ENCODE measurements at regions not wholly inside any gene's neighbourhood (a gene's known extent, or its start where the extent isn't known, plus 50 kb on each side); places are given as distances from the start of the nearest gene placed in this dataset.
"Not testable (repeated sequence)": the region's sequence is repeated elsewhere in the genome, so short reads cannot be mapped to it uniquely, and the experiment has no call there.

DNA sequence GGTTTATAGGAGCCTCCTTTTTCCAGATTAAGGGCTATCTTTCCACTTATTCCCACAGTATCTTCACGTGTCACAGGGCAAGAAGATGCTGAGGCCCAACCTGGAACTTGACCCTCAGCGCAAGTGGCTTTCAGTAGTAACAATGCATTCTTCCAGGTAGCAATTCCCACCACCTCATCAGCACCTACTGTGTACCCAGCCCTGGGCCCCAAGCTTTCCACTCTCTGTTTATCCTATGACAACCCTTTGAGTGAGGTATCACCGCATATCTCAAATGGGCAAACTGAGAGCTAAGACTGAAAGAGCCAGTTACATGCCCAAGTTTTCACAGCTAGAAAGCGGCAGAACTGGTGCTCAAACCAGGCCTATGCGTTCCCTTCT lies 88.2 kb downstream of the CPN2 start:
- peaks cover 5 to 7% of the 10 kb centered on the region in 2 experiments; a peak in 4 of 5 replicates for H3K9me3 Mint-ChIP-seq
- H2BK15ac ChIP-seq (ENCODE audit: low read depth, low read length), result no peak overlapping the region
- H3K4me1 ChIP-seq (ENCODE audit: insufficient read depth, low read length), result no peaks in the 10 kb centered on the region
- H2AFZ ChIP-seq (ENCODE audit: low read length), result no peak overlapping the region
- H2BK5ac ChIP-seq (ENCODE audit: insufficient read length, low read length), result no peak overlapping the region
- no peak overlapping the region for H3T11ph ChIP-seq (ENCODE audit: low read length)
- H4K8ac ChIP-seq (replicated peaks; ENCODE audit: insufficient read length, low read depth, low read length), result no peak overlapping the region
- no peaks in the 10 kb centered on the region for H3K27me3 ChIP-seq (ENCODE audit: insufficient read depth, low read length)
- DNase-seq, result no peak
- no CpG with 5 or more reads among the region's 5 CpGs for WGBS (ENCODE audit: extremely low coverage, insufficient read length, low lambda C conversion rate)
- H3K4me2 ChIP-seq (ENCODE audit: insufficient read depth, insufficient read length, low read length), result no peak overlapping the region
- H3K23me2 ChIP-seq (ENCODE audit: insufficient read length, low read depth, low read length, poor library complexity, severe bottlenecking), result no peaks in the 10 kb centered on the region
- no peak overlapping the region for H3K27ac ChIP-seq (ENCODE audit: insufficient read length, low read depth, low read length)
- H3K36me3 Mint-ChIP-seq (ENCODE audit: insufficient read depth in 1 of 3, low read depth in 3 of 3), result peaks cover 0 to 6% (median 2%) of the 10 kb centered on the region in 3 experiments; a peak in 5 of 7 replicates
- H2BK12ac ChIP-seq (ENCODE audit: insufficient read length, low read depth, low read length), result no peak overlapping the region
- H3K79me1 ChIP-seq (ENCODE audit: insufficient read depth, low read depth, low read length, poor library complexity, severe bottlenecking), result no peaks in the 10 kb centered on the region
- no peak overlapping the region for H3K27ac Mint-ChIP-seq
- H4K5ac ChIP-seq (ENCODE audit: insufficient read length, low read depth, low read length), result no peak overlapping the region
- H2AK5ac ChIP-seq (ENCODE audit: insufficient read length, low read length), result no peak overlapping the region
- peaks cover 16 to 33% of the 10 kb centered on the region in 2 experiments for H3K4me1 Mint-ChIP-seq
- no peak overlapping the region for H2BK120ac ChIP-seq (ENCODE audit: low read depth, low read length, poor library complexity, severe bottlenecking)
- H3K4ac ChIP-seq (ENCODE audit: low read depth, low read length), result no peak overlapping the region
- no peak overlapping the region for H3K18ac ChIP-seq (ENCODE audit: insufficient read length, low read depth, low read length)
- no peak overlapping the region for H3K23ac ChIP-seq (ENCODE audit: insufficient read length, low read depth, low read length)
- no peak overlapping the region for H2BK20ac ChIP-seq (ENCODE audit: low read depth, low read length, poor library complexity, severe bottlenecking)
- no peaks in the 10 kb centered on the region for H3K79me2 ChIP-seq (ENCODE audit: insufficient read depth, low read length)
- no peak overlapping the region for H3K14ac ChIP-seq (ENCODE audit: insufficient read depth, low read length)
- H3K56ac ChIP-seq (ENCODE audit: insufficient read length, low read depth, low read length), result no peak overlapping the region
- H4K20me1 ChIP-seq (ENCODE audit: control insufficient read depth, insufficient read depth, insufficient read length), result no peaks in the 10 kb centered on the region
- H3K27me3 Mint-ChIP-seq (ENCODE audit: low read depth), result peaks cover 10% of the 10 kb centered on the region
- no peak overlapping the region for H3K9ac ChIP-seq (ENCODE audit: extremely low read depth, insufficient read length, low read length)
- TF ChIP-seq, protein P1, sequence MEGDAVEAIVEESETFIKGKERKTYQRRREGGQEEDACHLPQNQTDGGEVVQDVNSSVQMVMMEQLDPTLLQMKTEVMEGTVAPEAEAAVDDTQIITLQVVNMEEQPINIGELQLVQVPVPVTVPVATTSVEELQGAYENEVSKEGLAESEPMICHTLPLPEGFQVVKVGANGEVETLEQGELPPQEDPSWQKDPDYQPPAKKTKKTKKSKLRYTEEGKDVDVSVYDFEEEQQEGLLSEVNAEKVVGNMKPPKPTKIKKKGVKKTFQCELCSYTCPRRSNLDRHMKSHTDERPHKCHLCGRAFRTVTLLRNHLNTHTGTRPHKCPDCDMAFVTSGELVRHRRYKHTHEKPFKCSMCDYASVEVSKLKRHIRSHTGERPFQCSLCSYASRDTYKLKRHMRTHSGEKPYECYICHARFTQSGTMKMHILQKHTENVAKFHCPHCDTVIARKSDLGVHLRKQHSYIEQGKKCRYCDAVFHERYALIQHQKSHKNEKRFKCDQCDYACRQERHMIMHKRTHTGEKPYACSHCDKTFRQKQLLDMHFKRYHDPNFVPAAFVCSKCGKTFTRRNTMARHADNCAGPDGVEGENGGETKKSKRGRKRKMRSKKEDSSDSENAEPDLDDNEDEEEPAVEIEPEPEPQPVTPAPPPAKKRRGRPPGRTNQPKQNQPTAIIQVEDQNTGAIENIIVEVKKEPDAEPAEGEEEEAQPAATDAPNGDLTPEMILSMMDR (conservative IDR thresholded peaks at IDR 0.05), result no peak
- H3K9me3 ChIP-seq (ENCODE audit: control insufficient read depth, low read depth, low read length), result no peaks in the 10 kb centered on the region
- H4K91ac ChIP-seq (ENCODE audit: insufficient read length, low read depth, low read length), result no peak overlapping the region
- H3K4me3 Mint-ChIP-seq, result no peak overlapping the region

DNA sequence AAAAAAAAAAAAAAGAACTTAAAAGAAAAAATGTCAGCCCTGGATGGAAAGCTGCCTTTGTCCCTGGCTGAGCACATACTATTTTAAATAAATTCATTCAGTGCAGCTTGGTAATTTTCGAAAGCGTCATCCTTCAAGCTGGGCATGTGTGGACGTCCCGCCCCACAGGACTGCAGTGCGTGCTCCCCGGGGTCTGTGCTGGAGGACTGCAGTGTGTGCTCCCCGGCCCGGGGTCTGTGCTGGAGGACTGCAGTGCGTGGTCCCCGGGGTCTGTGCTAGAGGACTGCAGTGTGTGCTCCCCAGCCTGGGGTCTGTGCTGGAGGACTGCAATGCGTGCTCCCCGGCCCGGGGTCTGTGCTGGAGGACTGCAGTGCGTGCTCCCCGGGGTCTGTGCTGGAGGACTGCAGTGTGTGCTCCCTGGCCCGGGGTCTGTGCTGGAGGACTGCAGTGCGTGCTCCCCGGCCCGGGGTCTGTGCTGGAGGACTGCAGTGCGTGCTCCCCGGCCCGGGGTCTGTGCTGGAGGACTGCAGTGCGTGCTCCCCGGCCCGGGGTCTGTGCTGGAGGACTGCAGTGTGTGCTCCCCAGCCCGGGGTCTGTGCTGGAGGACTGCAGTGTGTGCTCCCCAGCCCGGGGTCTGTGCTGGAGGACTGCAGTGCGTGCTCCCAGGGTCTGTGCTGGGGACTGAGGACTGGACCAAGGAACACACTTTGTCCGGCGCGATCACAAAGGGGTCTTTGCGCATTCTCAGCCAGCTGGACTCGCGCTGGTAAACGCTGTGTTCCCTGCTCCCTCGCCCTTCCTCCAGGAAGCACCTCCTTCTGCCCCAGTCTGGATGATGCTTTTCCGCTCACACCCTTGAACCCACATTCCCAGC lies 86.3 kb downstream of the CPN2 start:
- not testable (repeated sequence) for H3K79me1 ChIP-seq (ENCODE audit: insufficient read depth, low read depth, low read length, poor library complexity, severe bottlenecking); H3K4me1 ChIP-seq (ENCODE audit: insufficient read depth, low read length); H2BK120ac ChIP-seq (ENCODE audit: low read depth, low read length, poor library complexity, severe bottlenecking); H3K23me2 ChIP-seq (ENCODE audit: insufficient read length, low read depth, low read length, poor library complexity, severe bottlenecking); H3K18ac ChIP-seq (ENCODE audit: insufficient read length, low read depth, low read length); H3K14ac ChIP-seq (ENCODE audit: insufficient read depth, low read length); H3K56ac ChIP-seq (ENCODE audit: insufficient read length, low read depth, low read length); H3K4ac ChIP-seq (ENCODE audit: low read depth, low read length); H4K20me1 ChIP-seq (ENCODE audit: control insufficient read depth, insufficient read depth, insufficient read length); H3K36me3 Mint-ChIP-seq (ENCODE audit: insufficient read depth in 1 of 3, low read depth in 3 of 3); H3K4me2 ChIP-seq (ENCODE audit: insufficient read depth, insufficient read length, low read length); H4K91ac ChIP-seq (ENCODE audit: insufficient read length, low read depth, low read length); H3T11ph ChIP-seq (ENCODE audit: low read length); H3K27me3 ChIP-seq (ENCODE audit: insufficient read depth, low read length); H2BK20ac ChIP-seq (ENCODE audit: low read depth, low read length, poor library complexity, severe bottlenecking); H2AK5ac ChIP-seq (ENCODE audit: insufficient read length, low read length); H3K9ac ChIP-seq (ENCODE audit: extremely low read depth, insufficient read length, low read length); H3K9me3 Mint-ChIP-seq; H3K23ac ChIP-seq (ENCODE audit: insufficient read length, low read depth, low read length); H3K27ac ChIP-seq (ENCODE audit: insufficient read length, low read depth, low read length); H4K5ac ChIP-seq (ENCODE audit: insufficient read length, low read depth, low read length); H3K4me3 Mint-ChIP-seq; H2BK5ac ChIP-seq (ENCODE audit: insufficient read length, low read length); H3K9me3 ChIP-seq (ENCODE audit: control insufficient read depth, low read depth, low read length); H3K79me2 ChIP-seq (ENCODE audit: insufficient read depth, low read length); H2BK15ac ChIP-seq (ENCODE audit: low read depth, low read length); H2BK12ac ChIP-seq (ENCODE audit: insufficient read length, low read depth, low read length); H2AFZ ChIP-seq (ENCODE audit: low read length); H4K8ac ChIP-seq (replicated peaks; ENCODE audit: insufficient read length, low read depth, low read length); DNase-seq
- H3K27me3 Mint-ChIP-seq (ENCODE audit: low read depth), result peaks cover 20% of the 10 kb centered on the region
- H3K4me1 Mint-ChIP-seq, result peaks cover 17 to 41% of the 10 kb centered on the region in 2 experiments
- no CpG with 5 or more reads among the region's 37 CpGs for WGBS (ENCODE audit: extremely low coverage, insufficient read length, low lambda C conversion rate)
- H3K27ac Mint-ChIP-seq, result peak overlapping the region in 1 of 3 experiments; percentile 87; a peak in 2 of 7 replicates

Measured in H9 (cell line).